Kidney (tissue), 13 donors: ENCODE measurements at regions not wholly inside any gene's neighbourhood (a gene's known extent, or its start where the extent isn't known, plus 50 kb on each side); places are given as distances from the start of the nearest gene placed in this dataset.

Experiments
- DNase-seq, 5 donors: peaks; one replicate each; pipeline ENCODE4 v3.0.0-alpha.2; 2013 to 2020
- FAIRE-seq: peaks from 2 replicates; lab custom pipeline; 2012; peaks lifted over from hg19 to GRCh38; lab: Jason Lieb, UNC
- H3K27ac ChIP-seq, 2 donors: one replicate each; pipeline ENCODE4 v1.7.0; 2013; ENCODE audit warnings: low read depth in 2 of 2, low read length in 2 of 2, inconsistent platforms in 1 of 2
- H3K27me3 ChIP-seq: one replicate; pipeline ENCODE4 v1.7.1; 2013; ENCODE audit warnings: low read length, inconsistent platforms; ENCODE audit not compliant: control insufficient read depth, insufficient read depth
- H3K36me3 ChIP-seq, 3 donors: one replicate each; pipeline versions ENCODE4 v1.7.0 to v1.7.1; 2013; ENCODE audit warnings: low read length in 3 of 3, control low read depth in 1 of 3, inconsistent platforms in 1 of 3; ENCODE audit not compliant: insufficient read depth in 3 of 3, control insufficient read depth in 2 of 3
- H3K4me1 ChIP-seq, 3 donors: one replicate each; pipeline versions ENCODE4 v1.7.0 to v1.7.1; 2013; ENCODE audit warnings: low read length in 3 of 3, inconsistent platforms in 1 of 3, low read depth in 1 of 3; ENCODE audit not compliant: control insufficient read depth in 2 of 3, insufficient read depth in 2 of 3
- H3K4me3 ChIP-seq, 3 donors: one replicate each; pipeline versions ENCODE4 v1.7.0 to v1.8.1; 2013; ENCODE audit warnings: low read length in 3 of 3, control low read depth in 1 of 3, inconsistent platforms in 1 of 3
- H3K9ac ChIP-seq, 3 donors: one replicate each; pipeline versions ENCODE4 v1.7.0 to v1.7.1; 2013; ENCODE audit warnings: low read length in 3 of 3, control low read depth in 1 of 3, inconsistent platforms in 1 of 3
- H3K9me3 ChIP-seq, 3 donors: one replicate each; pipeline versions ENCODE4 v1.7.0 to v1.7.1; 2013; ENCODE audit warnings: low read length in 3 of 3, control low read depth in 1 of 3, inconsistent platforms in 1 of 3; ENCODE audit not compliant: control insufficient read depth in 2 of 3, insufficient read depth in 1 of 3
- intact Hi-C: fragments of 100-400 bp; cut with DNase I; formaldehyde crosslinking; loops from one replicate; pipeline ENCODE4 v1.11.1; 2022
- TF ChIP-seq, protein P1 (sequence below): IDR thresholded peaks from 3 replicates; pipeline ENCODE4 v1.5.1; 2012; ENCODE audit warnings: mild to moderate bottlenecking, moderate library complexity, borderline replicate concordance; ENCODE audit not compliant: insufficient read depth; ENCODE audit errors: extremely low read depth
- donor health status: control.
- donor health status: control.
- donor health status: control.
- donor health status: control.
- donor health status: control.
- donor health status: DM: yes; HTN: yes; CAD: no.
- donor health status: Normal renal cell carcinoma (clear cell type).

DNA sequence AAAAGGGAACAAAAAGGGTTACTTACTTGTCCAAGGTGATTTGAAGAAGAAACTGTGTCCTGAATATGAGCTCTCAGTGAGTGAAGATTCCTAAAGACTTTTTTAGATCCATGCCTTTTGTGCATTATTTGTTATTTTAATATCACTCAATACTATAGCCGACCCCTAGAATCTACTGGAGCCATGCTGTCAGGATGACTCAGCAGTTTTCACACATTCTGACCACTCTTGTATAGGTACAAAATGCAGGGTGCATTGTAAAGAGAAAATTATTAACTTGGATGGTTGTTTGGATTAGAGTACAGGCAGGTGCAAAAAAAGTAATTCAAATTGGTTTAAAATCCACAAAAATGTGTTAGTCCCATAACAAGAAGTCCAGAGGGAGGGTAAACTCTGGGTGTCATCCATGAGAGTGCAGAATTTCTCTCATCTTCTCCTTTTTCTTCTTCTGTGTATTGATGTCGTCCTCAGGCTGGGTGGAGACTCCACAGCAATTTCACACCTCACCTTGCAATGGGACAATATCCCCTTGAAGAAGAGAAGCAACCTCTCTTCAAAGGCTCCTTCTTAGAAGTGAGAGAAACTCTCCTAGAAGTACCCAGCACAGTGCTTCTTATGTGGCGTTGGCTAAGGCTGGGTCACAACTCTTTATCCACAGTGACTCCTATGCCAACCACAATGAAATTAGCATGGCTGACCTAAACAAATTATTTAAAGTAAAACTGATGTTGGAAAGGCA, 75.6 kb downstream of the AKR1C4 start:
- H3K36me3 ChIP-seq, result no peaks in the 10 kb centered on the region
- H3K4me1 ChIP-seq, result no peaks in the 10 kb centered on the region
- DNase-seq, result no peak
- TF ChIP-seq, protein P1, sequence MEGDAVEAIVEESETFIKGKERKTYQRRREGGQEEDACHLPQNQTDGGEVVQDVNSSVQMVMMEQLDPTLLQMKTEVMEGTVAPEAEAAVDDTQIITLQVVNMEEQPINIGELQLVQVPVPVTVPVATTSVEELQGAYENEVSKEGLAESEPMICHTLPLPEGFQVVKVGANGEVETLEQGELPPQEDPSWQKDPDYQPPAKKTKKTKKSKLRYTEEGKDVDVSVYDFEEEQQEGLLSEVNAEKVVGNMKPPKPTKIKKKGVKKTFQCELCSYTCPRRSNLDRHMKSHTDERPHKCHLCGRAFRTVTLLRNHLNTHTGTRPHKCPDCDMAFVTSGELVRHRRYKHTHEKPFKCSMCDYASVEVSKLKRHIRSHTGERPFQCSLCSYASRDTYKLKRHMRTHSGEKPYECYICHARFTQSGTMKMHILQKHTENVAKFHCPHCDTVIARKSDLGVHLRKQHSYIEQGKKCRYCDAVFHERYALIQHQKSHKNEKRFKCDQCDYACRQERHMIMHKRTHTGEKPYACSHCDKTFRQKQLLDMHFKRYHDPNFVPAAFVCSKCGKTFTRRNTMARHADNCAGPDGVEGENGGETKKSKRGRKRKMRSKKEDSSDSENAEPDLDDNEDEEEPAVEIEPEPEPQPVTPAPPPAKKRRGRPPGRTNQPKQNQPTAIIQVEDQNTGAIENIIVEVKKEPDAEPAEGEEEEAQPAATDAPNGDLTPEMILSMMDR, result no peak
- no peak overlapping the region for H3K27ac ChIP-seq
- no peak overlapping the region for H3K9ac ChIP-seq
- H3K9me3 ChIP-seq, result no peaks in the 10 kb centered on the region
- no peak overlapping the region for H3K4me3 ChIP-seq
- intact Hi-C loops, result no loop called here
- no peak for FAIRE-seq
- no peaks in the 10 kb centered on the region for H3K27me3 ChIP-seq

DNA sequence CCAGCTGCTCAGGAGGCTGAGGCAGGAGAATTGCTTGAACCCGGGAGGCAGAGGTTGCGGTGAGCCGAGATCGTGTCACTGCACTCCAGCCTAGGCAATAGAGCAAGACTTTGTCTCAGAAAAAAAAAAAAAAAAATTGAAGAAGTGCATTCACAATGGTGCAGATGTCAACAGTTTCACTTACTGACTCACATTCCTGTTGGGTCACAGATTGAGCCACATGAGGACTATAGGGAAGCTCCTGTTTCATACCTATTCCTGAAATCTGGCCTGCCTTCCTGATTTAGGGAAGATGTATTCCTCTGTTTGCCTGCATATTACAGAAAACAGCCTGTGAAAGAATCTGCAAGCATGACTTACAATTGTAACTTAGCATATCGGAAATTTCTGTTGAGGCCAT, 78.2 kb downstream of the AKR1C4 start:
- no peak for FAIRE-seq
- intact Hi-C loops, result no loop called here

DNA sequence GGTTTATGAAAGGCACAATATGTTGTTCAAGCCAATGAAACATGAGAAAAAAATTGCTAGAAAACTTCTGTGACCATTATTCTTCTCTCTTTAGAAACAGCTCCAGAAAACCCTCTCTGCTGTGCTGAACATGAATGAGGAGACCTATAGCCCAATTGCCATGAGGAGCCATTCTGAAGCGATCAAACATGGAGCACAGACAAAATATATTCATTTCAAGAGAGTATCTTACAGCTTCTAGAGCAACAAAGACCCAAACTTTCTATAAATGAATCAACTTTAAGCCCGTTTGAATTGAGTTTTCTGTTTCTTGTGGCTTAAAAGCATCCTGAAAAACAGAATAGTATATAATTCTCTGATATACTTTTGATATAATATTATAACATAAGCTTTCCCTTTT, 83.4 kb upstream of the UCN3 start:
- FAIRE-seq (no peak), DNase-seq (no peak)
- intact Hi-C loops, result no loop called here
- Histone ChIP-seq H3K9ac (no peak overlapping the region), H3K27ac (no peak overlapping the region), H3K36me3 (no peaks in the 10 kb centered on the region), H3K9me3 (no peaks in the 10 kb centered on the region), H3K4me1 (peaks cover 0 to 6% (median 0%) of the 10 kb centered on the region in 3 donors), H3K4me3 (no peak overlapping the region), H3K27me3 (no peaks in the 10 kb centered on the region)
- TF ChIP-seq, protein P1, result no peak

More for the DNA sequence above, 78.2 kb downstream of the AKR1C4 start:
- no peak overlapping the region for H3K9ac ChIP-seq
- H3K4me1 ChIP-seq, result no peaks in the 10 kb centered on the region
- TF ChIP-seq, protein P1, result no peak
- DNase-seq, result no peak
- H3K36me3 ChIP-seq, result no peaks in the 10 kb centered on the region
- H3K9me3 ChIP-seq, result no peaks in the 10 kb centered on the region
- no peaks in the 10 kb centered on the region for H3K27me3 ChIP-seq
- no peak overlapping the region for H3K4me3 ChIP-seq
- H3K27ac ChIP-seq, result no peak overlapping the region
